IPS-18c (cell line): ENCODE measurements at regions not wholly inside any gene's neighbourhood (a gene's known extent, or its start where the extent isn't known, plus 50 kb on each side); places are given as distances from the start of the nearest gene placed in this dataset.

Experiments used
- H3K4me3 ChIP-seq: 2 replicates; pipeline ENCODE4 v1.7.0; 2013; ENCODE audit warnings: low read depth, mild to moderate bottlenecking, low read length, moderate library complexity; ENCODE audit not compliant: insufficient read depth
- H3K9me3 ChIP-seq: one replicate; pipeline ENCODE4 v1.6.1; 2013; ENCODE audit warnings: mild to moderate bottlenecking, low read length, moderate library complexity; ENCODE audit not compliant: control insufficient read depth, insufficient read depth

DNA sequence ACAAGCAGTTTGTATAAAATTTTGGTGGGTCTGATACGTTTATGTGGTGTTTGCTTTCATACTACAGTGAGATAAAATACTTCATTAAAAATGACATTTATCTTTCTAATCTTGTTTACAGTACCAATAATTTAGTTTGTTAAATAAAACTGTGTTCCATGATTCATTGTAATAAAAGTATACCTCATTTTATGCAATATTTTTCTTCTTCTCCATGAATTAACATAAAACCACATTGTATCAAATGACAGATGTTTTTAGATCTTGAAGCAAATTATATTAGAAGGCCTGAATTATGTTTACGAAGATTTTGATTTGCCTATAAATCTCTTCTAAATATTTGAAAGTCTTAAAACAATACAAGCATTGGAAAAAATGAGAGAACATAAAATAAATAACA, 1443.0 kb upstream of the CDH6 start:
- peaks cover 2% of the 10 kb centered on the region for H3K9me3 ChIP-seq
- no peak overlapping the region for H3K4me3 ChIP-seq

DNA sequence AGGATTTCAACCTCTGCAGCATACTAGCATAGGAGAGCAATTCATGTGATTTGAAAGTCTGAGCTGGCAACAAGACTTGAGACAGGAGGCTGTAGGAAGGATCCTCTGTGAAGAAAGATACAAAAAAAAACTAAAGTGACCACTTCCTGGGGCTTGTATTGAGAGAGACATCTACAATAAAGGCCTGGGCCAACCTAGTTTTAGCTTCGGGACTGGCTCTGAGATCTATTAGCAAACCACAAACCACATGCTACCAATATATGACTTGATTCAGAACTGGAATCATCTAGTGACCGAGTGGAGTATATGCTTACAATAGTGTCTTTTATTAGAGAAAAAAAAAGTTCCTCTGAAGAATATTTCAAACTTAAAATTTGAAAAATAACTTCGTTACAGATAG, 1448.9 kb upstream of the CDH6 start:
- Histone ChIP-seq H3K4me3 (no peak overlapping the region), H3K9me3 (no peaks in the 10 kb centered on the region)

DNA sequence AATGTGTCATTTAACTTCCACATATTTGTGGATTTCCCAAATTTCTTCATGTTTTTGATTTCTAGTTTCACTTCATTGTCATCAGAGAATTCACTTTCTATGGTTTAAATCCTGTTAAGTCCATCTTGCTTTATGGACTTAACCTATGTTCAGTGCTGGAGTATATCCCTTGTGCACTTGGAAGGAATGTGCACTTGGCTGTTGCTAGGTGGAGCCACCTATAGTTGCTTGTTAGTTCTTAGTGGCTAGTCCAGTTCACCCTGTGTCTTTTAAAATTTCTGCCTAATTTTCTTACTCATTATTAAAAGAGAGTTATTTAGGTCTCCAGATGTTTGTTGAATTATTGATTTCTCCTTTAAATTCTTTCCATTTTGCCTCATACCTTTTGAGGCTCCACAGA, 1472.5 kb upstream of the CDH6 start:
- no peak overlapping the region for H3K4me3 ChIP-seq
- no peaks in the 10 kb centered on the region for H3K9me3 ChIP-seq

DNA sequence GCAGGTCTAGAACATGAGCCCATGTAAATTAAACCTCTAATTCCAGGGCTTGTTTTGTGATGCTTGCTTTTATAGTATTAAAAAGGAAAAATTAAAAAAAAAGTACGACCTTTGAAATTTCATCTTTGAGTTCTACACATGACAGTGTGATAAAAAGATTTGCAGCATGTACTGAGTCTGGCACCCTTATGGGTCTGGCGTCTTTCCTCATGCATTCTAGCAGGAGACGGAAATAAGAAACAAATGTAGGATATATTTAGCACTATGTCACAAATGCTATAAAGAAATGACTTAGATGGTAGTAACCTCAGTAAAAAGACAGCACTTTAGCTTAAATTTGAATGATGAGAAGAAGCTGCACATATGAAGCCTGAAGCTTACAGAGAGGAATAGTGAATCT, 1474.3 kb upstream of the CDH6 start:
- no peaks in the 10 kb centered on the region for H3K9me3 ChIP-seq
- H3K4me3 ChIP-seq, result no peak overlapping the region

DNA sequence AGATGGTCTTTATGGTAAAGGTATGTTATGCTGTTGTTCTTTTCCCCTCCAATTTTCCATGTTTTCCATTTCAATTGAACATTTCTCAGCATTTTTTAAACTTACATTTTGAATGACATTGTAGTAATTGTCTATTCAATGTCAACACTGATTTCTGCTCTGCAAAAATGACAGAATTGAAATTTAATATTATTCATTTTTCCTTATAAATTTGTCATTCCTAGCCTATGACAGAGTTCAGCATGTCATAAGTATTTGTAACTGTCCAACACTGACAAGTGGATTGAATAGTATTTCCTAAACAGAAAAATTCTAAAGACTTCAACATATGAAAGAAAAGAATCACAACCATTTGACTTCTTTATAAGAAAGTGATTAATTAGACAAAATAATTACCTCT, 1478.3 kb upstream of the CDH6 start:
- Histone ChIP-seq H3K9me3 (no peaks in the 10 kb centered on the region), H3K4me3 (no peak overlapping the region)

DNA sequence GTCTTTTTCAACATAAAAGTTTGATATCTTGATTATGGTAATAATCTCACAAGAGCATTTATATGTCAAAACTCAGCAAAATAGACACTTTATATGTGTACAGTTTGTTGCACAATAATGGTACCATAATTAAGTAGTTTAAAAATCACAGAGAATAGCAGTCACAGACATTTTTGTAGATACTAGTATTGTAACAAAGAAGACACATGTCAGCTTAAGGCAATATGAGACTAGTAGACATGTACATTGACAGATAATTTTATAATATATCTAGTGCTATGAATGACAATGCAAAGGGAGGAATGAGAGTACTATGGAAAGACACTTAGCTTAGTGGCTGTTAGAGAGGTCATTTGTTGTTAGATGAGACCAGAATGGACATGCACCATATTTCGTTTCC, 1490.6 kb upstream of the CDH6 start:
- Histone ChIP-seq H3K4me3 (no peak overlapping the region), H3K9me3 (no peaks in the 10 kb centered on the region)

DNA sequence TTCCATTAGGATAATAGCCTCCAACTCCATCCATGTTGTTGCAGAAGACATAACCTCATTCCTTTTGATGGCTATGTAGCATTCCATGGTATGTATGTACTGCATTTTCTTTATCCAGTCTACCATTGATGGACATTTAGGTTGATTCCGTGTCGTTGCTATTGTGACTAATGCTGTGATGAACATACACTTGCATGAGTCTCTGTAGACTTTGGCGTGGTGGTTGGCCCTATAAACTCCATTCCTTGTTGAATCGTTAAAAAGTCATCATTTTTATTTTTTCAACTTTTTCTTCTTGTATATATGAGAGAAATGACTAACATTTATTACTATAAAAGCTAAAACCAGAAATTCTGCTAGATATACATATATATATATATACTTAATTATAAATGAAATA, 1491.9 kb upstream of the CDH6 start:
- H3K9me3 ChIP-seq, result no peaks in the 10 kb centered on the region

DNA sequence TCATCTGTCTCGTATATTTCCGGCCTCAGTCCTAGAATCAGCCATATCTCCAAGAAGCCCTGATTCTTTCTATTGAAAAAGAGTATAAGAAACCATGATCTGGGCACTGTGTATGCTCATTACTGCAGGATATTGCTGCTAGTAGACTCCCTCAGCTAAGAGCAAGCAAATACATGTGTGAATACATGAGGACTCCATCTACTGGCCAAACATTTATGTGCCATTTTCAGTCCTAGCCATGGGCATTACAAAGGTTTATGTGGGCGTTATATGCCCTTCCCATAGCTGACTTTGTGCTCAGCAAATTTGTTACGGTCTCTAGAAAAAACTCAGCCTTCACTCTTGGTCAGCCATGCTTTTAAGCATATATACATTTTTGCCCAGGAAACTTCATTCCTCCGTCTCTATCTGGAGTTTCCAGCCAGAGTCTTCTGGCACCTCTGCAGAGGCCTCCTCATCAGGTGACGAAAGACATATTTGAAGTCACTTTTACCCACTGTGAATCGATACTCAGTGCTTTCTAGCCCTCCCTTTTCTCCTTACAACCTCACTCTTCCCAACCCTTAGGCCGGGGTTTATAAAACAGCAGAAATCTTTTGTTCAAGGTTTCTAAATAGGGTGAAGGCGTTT, 1495.6 kb upstream of the CDH6 start:
- Histone ChIP-seq H3K9me3 (no peaks in the 10 kb centered on the region), H3K4me3 (no peak overlapping the region)

More for the DNA sequence above, 1491.9 kb upstream of the CDH6 start:
- H3K4me3 ChIP-seq, result no peak overlapping the region

DNA sequence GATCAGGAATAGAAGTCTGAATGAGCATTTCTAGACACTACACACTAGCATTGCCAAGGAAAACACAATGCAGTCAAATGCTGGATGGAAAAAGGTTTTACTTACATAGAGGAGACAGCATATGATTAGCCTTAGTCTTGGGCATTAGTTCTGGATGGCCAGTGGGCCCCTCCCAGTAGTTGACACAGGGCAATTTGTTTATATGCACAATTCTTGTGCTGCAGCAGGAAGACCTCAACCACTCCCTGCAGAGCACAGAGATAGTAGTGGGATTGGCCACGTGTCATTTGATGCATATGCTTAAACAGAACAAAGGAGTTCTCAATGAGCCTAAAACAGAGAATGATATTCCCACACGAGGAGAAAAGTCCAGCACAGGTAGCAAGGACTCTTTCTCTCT, 1496.2 kb upstream of the CDH6 start:
- no peak overlapping the region for H3K4me3 ChIP-seq
- no peaks in the 10 kb centered on the region for H3K9me3 ChIP-seq

DNA sequence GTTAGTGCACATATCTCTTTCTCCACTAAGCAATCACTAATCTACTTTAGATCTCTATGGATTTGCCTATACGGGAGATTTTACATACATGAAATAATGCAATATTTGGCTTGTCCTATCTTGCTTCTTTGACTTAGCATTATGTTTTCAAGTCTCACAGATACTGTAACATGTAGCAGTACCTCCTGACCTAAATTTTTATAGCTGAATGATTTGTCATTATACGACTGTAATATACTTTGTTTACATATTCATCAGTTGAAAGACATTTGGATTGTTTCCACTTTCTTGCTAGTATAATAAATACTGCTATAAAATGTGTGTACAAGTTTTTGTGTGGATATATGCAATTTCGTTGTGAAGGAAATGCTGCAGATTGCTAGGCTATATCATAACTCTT, 1520.8 kb upstream of the CDH6 start:
- Histone ChIP-seq H3K4me3 (no peak overlapping the region), H3K9me3 (peaks cover 6% of the 10 kb centered on the region)

DNA sequence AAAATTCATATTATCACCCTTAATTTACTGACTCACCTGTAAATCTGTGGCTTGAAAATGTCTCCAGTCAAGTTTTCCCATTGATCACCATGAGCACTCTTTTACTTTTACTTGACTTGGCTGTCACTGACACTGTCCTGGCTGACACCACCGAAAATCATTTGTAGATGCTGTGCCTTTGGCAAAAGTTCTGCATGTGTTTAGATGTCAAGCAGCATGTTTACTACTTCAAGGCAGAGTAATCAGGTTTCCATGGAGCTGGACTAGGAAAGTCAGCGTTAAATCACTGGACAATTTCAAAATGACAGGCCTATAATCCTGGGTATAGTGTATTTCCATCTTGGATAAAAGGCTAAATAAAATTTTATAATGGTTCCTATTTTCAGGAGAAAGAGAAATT, 1530.6 kb upstream of the CDH6 start:
- no peaks in the 10 kb centered on the region for H3K9me3 ChIP-seq
- no peak overlapping the region for H3K4me3 ChIP-seq

DNA sequence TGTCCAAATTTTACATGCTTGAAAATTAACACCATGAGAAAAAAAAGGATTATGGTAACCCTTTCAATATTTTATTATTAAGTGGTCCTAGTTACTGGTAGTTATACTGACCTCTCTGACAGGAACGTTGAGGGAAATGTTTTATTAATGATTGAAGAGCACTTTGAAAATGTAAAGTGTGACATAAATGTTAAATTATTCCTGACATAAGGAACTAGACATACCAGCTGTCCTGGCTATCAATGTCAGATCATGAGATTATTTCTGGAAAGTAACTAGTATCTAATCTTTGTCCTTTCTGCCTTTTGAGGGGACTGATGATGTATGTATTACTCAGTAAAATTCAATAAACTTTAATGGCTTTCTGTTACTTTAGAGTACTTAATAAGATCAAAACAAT, 1538.5 kb upstream of the CDH6 start:
- Histone ChIP-seq H3K9me3 (no peaks in the 10 kb centered on the region), H3K4me3 (no peak overlapping the region)

DNA sequence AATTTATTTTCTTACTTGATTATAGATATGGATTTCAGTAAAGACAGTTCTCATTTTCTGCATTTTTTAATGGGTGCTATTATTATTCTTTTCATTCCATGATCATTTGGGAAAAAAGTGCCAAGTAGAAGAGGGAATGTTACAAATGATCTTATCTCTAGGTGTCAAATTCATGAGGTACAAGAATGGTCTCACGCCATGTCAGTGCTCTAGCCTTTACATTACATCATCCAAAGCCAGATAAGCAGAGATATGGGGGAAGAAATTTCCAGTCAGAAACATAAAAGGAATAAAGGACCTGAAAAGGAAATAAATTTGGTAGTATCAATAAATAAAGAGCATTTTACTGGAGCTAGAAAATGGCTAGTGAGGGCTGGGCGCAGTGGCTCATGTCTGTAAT, 1544.2 kb upstream of the CDH6 start:
- H3K4me3 ChIP-seq, result no peak overlapping the region
- no peaks in the 10 kb centered on the region for H3K9me3 ChIP-seq

DNA sequence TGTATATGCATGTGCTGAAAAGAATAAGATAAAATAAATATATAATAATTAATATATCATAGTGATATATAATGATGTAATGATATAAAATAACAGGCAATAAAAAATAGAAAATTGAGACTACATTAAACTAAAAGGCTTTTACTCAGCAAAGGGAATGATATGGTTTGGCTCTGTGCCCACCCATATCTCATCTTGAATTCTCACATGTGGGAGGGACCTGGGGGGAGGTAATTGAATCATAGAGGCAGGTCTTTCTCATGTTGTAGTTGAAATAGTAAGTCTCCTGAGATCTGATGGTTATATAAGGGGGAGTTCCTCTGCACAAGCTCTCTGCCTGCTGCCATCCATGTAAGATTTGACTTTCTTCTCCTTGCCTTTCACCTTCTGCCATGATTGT, 1550.9 kb upstream of the CDH6 start:
- Histone ChIP-seq H3K9me3 (no peaks in the 10 kb centered on the region), H3K4me3 (no peak overlapping the region)

DNA sequence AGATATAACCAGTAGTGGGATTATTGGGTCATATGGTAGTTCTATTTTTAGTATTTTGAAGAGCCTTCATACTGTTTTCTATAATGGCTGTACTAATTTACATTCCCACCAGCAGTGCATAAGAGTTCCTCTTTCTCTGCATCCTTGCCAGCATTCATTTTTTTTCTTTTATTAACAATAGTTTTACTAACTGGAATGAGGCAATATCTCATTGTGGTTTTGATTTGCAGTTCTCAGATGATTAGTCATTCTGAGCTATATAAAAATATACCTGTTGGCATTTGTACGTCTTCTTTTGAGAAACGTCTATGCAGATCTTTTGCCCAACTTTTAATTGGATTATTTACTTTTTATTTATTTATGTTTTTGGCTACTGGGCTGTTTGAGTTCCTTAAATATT, 1579.3 kb upstream of the CDH6 start:
- no peak overlapping the region for H3K4me3 ChIP-seq

DNA sequence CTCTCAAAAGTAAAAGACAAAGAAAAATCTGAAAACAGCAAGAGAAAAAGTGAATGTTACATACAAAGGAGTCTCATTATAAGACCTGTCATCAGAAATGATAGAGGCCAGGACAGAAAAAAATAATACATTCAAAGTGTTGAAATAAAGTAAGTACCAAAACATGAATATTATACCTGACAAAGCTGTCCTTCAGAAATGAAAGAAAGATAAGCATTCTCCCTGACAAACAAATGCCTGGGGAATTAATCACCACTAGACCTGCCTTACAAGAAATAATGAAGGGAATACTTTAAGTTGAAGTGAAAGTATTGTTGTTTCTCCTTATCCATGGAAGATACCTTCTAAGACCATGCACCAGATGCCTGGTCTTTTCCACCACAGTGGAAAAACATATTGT, 1605.2 kb upstream of the CDH6 start:
- H3K9me3 ChIP-seq, result no peaks in the 10 kb centered on the region
- no peak overlapping the region for H3K4me3 ChIP-seq

More for the DNA sequence above, 1579.3 kb upstream of the CDH6 start:
- no peaks in the 10 kb centered on the region for H3K9me3 ChIP-seq

DNA sequence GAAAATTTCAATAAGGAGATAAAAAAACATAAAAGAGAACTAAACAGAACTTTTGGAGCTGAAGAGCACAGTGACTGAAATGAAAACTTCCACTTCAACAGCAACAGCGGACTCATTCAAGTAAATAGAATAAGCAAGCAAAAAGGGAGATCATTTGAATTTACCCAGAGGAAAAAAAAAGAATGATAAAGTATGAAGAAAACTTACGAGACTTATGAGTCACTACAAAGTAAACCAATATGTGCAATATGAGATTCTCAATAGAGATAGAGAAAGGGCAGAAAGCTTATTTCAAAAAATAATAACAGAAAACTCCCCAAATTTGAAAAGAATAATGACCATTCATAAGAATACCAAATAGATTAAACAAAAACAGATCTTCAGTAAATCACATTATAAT, 1605.7 kb upstream of the CDH6 start:
- Histone ChIP-seq H3K9me3 (no peaks in the 10 kb centered on the region), H3K4me3 (no peak overlapping the region)

DNA sequence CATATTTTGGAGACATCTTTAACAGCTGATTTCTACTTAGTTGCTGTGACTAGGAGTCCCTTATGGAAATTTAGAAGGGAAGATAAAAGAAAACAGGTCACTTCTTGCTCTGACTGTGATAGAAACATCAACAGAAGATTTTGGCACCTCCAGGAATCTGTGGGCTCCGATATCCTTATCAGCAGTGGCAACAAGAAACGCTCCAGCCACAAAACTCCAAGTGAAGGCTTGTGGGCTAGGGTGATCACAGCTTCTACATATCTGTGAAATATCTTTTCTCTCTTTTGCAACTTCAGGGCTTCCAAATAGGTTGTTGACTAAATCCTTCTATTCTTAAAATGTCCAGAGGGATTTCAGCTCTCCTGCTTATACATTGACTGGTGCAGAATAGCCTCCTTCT, 1625.5 kb upstream of the CDH6 start:
- Histone ChIP-seq H3K4me3 (no peak overlapping the region), H3K9me3 (no peaks in the 10 kb centered on the region)

DNA sequence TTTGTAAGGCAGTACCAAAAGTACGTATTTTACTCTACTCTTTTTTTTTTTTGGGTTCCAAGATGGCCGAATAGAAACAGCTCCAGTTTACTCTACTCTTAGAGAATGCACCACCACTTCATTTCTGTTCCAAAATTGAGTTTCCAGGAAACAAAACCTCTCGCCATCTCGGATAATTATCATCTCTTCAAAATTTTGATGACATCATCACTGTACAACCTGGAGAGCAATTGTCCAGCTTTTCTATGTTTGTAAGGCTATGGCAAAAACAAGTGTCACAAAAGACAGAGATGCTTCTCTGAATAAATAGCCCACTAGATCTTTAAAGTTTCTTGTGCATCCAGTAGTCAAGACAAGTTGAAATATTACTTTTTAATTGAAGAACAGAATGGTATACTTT, 1631.9 kb upstream of the CDH6 start:
- no peaks in the 10 kb centered on the region for H3K9me3 ChIP-seq
- no peak overlapping the region for H3K4me3 ChIP-seq
